ENCODE measurements at regions not wholly inside any gene's neighbourhood (a gene's known extent, or its start where the extent isn't known, plus 50 kb on each side); places are given as distances from the start of the nearest gene placed in this dataset.

- in situ Hi-C loops (cut with MboI; ENCODE audit: low sequenced_read_pairs, unreplicated experiment) = no loop called here
- TF ChIP-seq CTCF (IDR thresholded peaks at IDR 0.05; ENCODE audit: borderline replicate concordance, control extremely low read depth, extremely low read depth, insufficient read depth, missing control alignments) = no peak
- no peak for DNase-seq (ENCODE audit: low spot score)
Measured at GRCh38 chr20:51196991-51197651, 174.2 kb upstream of the KCNG1 start.

- TF ChIP-seq CTCF (IDR thresholded peaks at IDR 0.05; ENCODE audit: borderline replicate concordance, control extremely low read depth, extremely low read depth, insufficient read depth, missing control alignments) = no peak
- DNase-seq (ENCODE audit: low spot score) = no peak
- in situ Hi-C loops (cut with MboI; ENCODE audit: low sequenced_read_pairs, unreplicated experiment) = no loop called here
Measured at GRCh38 chr20:51195990-51196389, 173.1 kb upstream of the KCNG1 start.

GRCh38 chr20:51195419-51195901 is 172.6 kb upstream of the KCNG1 start:
- DNase-seq (ENCODE audit: low spot score) = no peak
- in situ Hi-C loops (cut with MboI; ENCODE audit: low sequenced_read_pairs, unreplicated experiment) = no loop called here
- TF ChIP-seq CTCF (IDR thresholded peaks at IDR 0.05; ENCODE audit: borderline replicate concordance, control extremely low read depth, extremely low read depth, insufficient read depth, missing control alignments) = no peak

GRCh38 chr20:51193066-51193772 is 170.3 kb upstream of the KCNG1 start:
- TF ChIP-seq CTCF (IDR thresholded peaks at IDR 0.05; ENCODE audit: borderline replicate concordance, control extremely low read depth, extremely low read depth, insufficient read depth, missing control alignments) = no peak
- in situ Hi-C loops (cut with MboI; ENCODE audit: low sequenced_read_pairs, unreplicated experiment) = no loop called here
- no peak for DNase-seq (ENCODE audit: low spot score)

- in situ Hi-C loops (cut with MboI; ENCODE audit: low sequenced_read_pairs, unreplicated experiment) = no loop called here
- no peak for TF ChIP-seq CTCF (IDR thresholded peaks at IDR 0.05; ENCODE audit: borderline replicate concordance, control extremely low read depth, extremely low read depth, insufficient read depth, missing control alignments)
- DNase-seq (ENCODE audit: low spot score) = no peak
Measured at GRCh38 chr20:51190783-51191180, 167.9 kb upstream of the KCNG1 start.

GRCh38 chr20:51189814-51190782 is 167.2 kb upstream of the KCNG1 start:
- in situ Hi-C loops (cut with MboI; ENCODE audit: low sequenced_read_pairs, unreplicated experiment) = no loop called here
- no peak for DNase-seq (ENCODE audit: low spot score)
- no peak for TF ChIP-seq CTCF (IDR thresholded peaks at IDR 0.05; ENCODE audit: borderline replicate concordance, control extremely low read depth, extremely low read depth, insufficient read depth, missing control alignments)
